GM12864 (cell line): ENCODE measurements at regions not wholly inside any gene's neighbourhood (a gene's known extent, or its start where the extent isn't known, plus 50 kb on each side); places are given as distances from the start of the nearest gene placed in this dataset.

ENCODE experiments used
- DNase-seq: peaks from one replicate; pipeline ENCODE4 v3.0.0-alpha.2; 2011; ENCODE audit warnings: low read depth
- H3K4me3 ChIP-seq: 2 replicates; pipeline ENCODE4 v1.5.1; 2011; ENCODE audit warnings: mild to moderate bottlenecking, low read depth, low read length, control low read depth
- TF ChIP-seq, protein P1 (sequence below): IDR thresholded peaks from 2 replicates; pipeline ENCODE4 v1.5.1; 2011; ENCODE audit warnings: low read depth, mild to moderate bottlenecking, moderate library complexity, low read length, control low read depth, inconsistent platforms; ENCODE audit errors: missing control alignments

- TF ChIP-seq, protein P1, sequence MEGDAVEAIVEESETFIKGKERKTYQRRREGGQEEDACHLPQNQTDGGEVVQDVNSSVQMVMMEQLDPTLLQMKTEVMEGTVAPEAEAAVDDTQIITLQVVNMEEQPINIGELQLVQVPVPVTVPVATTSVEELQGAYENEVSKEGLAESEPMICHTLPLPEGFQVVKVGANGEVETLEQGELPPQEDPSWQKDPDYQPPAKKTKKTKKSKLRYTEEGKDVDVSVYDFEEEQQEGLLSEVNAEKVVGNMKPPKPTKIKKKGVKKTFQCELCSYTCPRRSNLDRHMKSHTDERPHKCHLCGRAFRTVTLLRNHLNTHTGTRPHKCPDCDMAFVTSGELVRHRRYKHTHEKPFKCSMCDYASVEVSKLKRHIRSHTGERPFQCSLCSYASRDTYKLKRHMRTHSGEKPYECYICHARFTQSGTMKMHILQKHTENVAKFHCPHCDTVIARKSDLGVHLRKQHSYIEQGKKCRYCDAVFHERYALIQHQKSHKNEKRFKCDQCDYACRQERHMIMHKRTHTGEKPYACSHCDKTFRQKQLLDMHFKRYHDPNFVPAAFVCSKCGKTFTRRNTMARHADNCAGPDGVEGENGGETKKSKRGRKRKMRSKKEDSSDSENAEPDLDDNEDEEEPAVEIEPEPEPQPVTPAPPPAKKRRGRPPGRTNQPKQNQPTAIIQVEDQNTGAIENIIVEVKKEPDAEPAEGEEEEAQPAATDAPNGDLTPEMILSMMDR = no peak
- H3K4me3 ChIP-seq = no peak overlapping the region
- DNase-seq = no peak
Measured at GRCh38 chr3:72536206-72536877, 311.9 kb downstream of the SHQ1 start.

DNA sequence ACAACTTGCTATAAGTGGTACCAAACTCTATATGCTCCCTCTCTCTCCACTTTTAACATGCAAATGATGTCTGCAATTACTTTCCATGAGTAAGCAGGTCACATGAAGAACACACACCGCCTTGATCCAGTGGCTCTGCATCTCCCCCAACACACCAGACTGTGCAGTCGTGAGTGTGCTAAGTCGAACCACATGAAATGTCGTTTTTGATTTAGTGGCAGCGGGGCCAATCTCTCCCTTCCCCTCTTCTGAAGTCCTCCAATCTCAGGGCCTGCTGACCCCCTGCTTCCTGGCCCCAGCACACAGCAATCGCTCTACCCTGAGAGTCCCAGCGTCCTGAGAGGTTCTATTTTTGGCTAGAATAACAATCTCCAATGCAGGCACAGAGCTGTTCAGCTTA is 312.5 kb downstream of the SHQ1 start:
- H3K4me3 ChIP-seq = no peak overlapping the region
- DNase-seq = no peak
- TF ChIP-seq, protein P1 = no peak

DNA sequence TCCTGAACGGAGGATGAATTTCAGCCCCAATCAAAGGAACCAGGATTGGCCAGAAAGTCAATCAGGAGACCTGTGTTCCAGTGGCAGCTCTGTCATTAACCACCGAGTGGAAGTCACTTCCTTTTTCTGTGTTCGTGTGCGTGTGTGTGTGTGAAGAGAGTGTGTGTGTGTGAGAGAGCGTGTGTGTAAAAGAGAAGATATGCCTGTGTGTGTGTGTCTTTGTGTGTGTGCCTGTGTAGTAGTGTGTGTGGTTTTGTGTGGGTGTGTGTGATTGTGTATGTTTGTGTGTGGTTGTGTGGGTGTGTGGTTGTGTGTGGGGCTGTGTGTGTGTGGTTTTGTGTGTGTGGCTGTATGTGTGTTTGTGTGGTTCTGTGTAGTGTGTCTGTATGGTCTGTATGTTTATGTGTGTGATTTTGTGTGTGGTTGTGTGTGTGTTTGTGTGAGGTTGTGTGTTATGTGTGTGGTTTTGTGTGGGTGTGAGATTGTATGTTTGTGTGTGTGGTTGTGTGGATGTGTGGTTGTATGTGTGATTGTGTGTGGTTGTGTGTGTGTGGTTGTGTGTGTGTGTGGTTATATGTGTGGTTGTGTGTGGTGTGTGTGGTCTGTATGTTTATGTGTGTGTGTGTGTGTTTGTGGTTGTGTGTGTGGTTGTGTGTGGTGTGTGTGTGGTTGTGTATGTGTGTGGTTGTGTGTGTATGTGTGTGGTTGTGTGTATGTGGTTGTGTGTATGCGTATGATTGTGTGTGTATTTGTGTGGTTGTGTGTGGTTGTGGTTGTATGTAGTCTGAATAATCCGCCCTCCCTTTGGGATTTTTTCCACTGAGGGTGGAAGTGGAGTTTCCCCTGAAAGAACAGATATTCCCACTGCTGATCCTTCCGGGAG is 314.4 kb downstream of the SHQ1 start:
- TF ChIP-seq, protein P1 = no peak
- DNase-seq = no peak
- H3K4me3 ChIP-seq = no peak overlapping the region

GRCh38 chr3:72530426-72530825 is 317.8 kb downstream of the SHQ1 start:
- TF ChIP-seq, protein P1 = no peak
- DNase-seq = no peak
- no peak overlapping the region for H3K4me3 ChIP-seq

GRCh38 chr3:72529081-72529480 is 319.2 kb downstream of the SHQ1 start:
- no peak overlapping the region for H3K4me3 ChIP-seq
- DNase-seq = no peak
- TF ChIP-seq, protein P1 = no peak

DNA sequence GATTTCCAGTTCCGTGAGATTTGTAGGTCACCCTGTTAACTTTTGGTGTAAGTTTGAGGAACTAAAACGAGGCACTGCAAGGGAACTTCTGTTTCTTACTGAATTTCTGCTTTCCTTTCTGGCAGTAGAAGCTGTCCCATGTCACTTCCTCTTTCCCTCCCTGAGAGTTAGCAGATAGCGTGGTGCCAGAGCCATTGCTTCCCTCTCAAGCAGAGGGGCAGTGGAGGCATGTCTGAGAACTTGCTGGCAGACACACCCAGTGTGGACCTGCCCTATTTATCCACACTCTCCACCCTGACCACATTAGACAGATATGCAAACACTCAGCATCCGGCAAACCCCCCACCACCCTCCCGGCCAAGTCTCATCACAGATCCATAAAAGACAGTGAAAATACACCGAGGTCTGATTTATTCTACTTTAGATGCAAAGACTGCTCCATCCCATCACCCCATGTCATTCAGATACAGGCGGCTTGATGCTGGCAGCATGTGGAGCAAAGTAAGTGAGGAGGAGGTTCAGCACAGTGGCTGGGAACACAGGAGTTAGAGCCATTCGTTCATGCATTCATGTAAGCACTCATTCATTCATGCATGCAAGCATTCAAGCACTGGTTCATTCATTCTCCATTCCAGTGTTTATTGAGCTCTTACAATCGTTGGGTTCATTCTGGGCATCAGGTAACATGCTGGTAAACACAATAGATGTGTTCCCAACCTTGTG is 324.7 kb downstream of the SHQ1 start:
- peak; percentile 80 for DNase-seq
- no peak overlapping the region for H3K4me3 ChIP-seq
- TF ChIP-seq, protein P1 = no peak
